Kasumi-1 (cell line): ENCODE measurements at regions not wholly inside any gene's neighbourhood (a gene's known extent, or its start where the extent isn't known, plus 50 kb on each side); places are given as distances from the start of the nearest gene placed in this dataset.
A peak's percentile ranks its signal among the peaks of the same experiment; 100 is the strongest.
"Not testable (repeated sequence)": the region's sequence is repeated elsewhere in the genome, so short reads cannot be mapped to it uniquely, and the experiment has no call there.

Experiments used
- DNase-seq, 2 experiments: peaks; one replicate each; lab custom pipeline; 2025; lab: John Stamatoyannopoulos, UW

GRCh38 chr11:41519696-41520095 lies 60.2 kb upstream of the LRRC4C start:
- DNase-seq, result no peak

- no peak for DNase-seq
These were observed 62.9 kb upstream of the LRRC4C start for GRCh38 chr11:41522391-41522790.

DNA sequence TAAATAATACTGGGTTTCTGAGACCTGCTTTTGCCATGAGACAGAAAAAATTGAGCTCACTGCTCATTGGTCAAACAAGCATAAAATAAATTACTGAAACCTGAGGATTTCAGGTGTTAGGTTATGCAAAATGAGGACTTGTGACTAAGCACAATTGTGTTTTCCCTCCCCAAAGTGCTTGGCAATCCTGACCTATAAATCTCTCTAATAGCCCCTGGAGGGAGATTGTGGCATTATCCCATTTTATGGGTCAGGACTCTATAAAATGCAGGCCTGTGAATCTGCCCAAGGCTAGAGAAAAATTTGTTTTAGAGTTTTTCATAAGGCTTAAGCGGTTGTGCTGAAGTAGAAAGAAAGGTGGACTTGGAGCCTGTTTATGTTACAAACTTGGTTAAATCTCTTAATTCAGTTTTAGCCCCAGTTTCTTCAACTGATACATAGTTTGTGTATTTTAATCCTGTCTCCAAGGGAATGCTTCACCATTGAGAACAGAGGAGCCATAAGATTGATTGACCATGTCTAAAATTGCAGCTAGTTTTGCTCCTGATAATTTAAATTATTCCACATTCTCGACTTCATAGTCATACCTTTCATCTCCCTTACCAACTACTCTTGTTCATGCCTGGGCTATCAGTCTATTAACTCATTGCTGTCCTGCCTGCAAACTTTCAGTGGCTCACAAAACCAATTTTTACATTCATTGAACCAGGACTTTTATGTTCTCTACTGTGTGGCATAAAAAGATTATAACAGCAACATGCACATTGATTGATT lies 63.6 kb upstream of the LRRC4C start:
- DNase-seq, result no peak

DNA sequence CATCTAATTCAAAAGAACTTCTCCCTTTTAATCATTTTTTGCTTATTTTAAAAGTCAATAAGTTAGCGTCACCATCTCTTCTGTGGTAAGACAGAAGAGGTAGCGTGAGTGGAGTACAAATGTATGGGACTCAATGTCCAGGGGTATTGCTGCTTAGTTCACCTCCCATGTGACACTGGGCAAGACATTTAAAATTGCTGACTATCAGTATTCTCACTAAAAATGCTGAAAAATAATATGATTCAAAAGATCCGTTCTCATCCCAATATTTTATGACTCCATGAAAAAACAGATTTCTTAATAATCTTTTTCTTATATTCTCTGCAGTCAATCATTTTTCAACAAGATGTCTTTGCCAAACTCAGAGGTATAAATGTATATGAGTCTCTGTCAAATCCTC lies 68.1 kb upstream of the LRRC4C start:
- no peak for DNase-seq

DNA sequence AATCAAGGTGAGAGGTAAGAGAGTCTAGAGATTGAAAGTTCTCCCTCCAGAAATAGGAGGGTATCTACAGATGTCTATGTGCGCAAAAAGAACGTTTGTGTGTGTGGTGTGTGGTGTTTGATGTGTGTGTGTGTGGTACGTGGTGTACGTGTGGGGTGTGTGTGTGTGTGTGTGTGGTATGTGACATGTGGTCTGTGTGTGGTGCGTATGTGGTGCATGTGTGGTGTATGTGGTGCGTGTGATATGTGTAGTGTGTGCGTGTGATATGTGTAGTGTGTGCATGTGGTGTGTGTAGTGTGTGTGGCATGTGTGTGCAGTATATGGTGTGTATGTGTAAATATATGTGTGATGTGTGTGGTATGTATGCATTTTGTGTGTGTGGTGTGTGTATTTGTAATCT lies 73.0 kb upstream of the LRRC4C start:
- DNase-seq, result no peak

- DNase-seq, result no peak
These were observed 74.3 kb upstream of the LRRC4C start for GRCh38 chr11:41533761-41534160.

DNA sequence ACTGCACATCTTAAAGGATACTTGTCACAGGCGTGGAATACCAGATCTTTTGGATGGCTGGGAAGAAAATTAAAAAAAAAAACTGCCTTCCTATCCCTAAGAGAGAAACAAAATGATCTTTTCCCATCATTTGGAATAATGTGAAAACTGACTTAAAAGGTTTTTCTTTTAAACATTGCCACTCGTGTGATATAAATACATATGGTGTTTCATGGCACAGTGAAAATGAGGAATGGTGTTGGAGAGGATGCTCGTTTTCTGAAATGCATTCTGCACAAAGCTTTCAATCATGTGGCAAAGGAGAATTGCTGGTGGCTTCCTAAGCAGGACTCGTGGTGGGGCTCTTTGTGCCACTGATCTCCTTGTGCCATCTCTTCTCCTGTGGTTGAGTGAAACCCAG lies 74.9 kb upstream of the LRRC4C start:
- no peak for DNase-seq

GRCh38 chr11:41534861-41535260 lies 75.4 kb upstream of the LRRC4C start:
- DNase-seq, result no peak

- no peak for DNase-seq
These were observed 76.6 kb upstream of the LRRC4C start for GRCh38 chr11:41536021-41536568.

- not testable (repeated sequence) for DNase-seq
These were observed 85.5 kb upstream of the LRRC4C start for GRCh38 chr11:41544902-41545301.

- no peak for DNase-seq
These were observed 119.1 kb upstream of the LRRC4C start for GRCh38 chr11:41578421-41579051.

DNA sequence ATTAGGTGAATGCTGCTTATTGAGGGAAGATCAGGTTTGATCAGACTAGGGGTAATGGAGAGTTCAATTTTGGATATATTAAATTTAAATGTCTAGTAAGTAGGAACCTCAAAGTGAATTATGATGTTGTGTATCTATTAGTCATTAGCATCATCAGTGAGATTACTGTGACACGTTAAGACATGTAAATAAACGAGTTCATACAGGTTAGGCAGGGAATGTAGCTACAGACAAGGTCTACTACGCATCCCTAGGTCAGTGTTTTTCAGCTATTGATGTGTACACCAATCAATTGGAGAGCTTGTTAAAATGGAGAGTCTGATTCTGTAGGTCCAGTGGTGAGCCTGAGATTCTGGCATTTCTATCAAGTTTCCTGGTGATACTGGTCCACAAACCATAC lies 120.1 kb upstream of the LRRC4C start:
- DNase-seq, result no peak

DNA sequence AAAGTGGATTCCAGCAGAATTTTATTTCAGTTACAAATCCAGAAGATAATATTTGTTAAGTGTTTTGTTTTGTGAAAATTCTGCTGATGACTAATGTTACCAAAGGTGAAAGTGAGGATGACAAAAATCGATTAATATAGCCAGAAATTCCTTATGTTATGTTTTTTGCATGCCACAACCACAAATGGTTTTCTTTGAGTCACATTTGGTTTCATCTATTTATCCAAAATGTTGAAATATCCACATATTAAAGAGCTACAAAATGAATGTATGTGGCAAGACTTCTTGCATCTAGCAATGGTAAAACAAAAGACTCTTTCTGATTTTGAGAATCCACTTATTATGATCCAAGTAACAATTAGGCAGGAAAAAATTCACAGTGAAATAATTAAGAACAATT lies 150.1 kb upstream of the LRRC4C start:
- no peak for DNase-seq

GRCh38 chr11:41612415-41612814 lies 153.0 kb upstream of the LRRC4C start:
- peak; percentile 18 to 49 for DNase-seq

DNA sequence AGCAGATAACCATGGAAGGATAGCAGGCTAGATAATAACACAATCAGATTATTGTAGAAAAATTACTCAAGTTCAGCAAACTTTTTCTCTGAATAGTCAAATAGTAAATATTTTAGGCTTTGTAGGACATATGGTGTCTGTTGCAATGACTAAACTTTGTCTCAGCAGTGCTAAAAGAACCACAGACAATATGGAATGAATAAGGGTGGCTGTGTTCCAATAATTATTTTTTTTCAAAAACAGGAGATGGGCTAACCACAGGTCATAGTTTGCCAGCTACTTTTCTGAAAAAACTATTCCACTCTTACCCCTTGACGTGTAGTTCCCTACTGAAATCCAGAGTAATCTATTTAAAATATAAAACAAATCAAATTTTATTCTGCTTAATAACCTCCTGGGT lies 153.9 kb upstream of the LRRC4C start:
- no peak for DNase-seq

GRCh38 chr11:41622707-41623359 lies 163.4 kb upstream of the LRRC4C start:
- no peak for DNase-seq

GRCh38 chr11:41659985-41660384 lies 200.5 kb upstream of the LRRC4C start:
- DNase-seq, result no peak

DNA sequence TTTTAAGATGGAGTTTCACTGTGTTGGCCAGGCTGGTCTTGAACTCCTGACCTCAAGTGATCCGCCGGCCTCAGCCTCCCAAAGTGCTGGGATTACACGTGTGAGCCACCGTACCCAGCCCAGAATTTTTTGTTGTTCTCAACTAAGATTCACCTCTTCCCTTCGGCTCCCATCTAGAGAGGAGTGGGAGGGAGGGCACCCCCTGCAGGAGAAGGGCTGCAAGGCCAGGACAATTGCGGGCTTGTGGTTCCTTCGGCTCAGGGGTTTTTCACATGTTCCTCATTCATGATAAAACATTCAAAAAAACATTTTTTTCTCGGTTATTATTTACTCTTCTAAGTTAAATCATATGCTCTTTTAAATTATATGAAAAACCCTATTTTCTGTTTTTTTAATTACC lies 201.1 kb upstream of the LRRC4C start:
- DNase-seq, result no peak

- DNase-seq, result no peak
These were observed 206.2 kb upstream of the LRRC4C start for GRCh38 chr11:41665441-41666360.

DNA sequence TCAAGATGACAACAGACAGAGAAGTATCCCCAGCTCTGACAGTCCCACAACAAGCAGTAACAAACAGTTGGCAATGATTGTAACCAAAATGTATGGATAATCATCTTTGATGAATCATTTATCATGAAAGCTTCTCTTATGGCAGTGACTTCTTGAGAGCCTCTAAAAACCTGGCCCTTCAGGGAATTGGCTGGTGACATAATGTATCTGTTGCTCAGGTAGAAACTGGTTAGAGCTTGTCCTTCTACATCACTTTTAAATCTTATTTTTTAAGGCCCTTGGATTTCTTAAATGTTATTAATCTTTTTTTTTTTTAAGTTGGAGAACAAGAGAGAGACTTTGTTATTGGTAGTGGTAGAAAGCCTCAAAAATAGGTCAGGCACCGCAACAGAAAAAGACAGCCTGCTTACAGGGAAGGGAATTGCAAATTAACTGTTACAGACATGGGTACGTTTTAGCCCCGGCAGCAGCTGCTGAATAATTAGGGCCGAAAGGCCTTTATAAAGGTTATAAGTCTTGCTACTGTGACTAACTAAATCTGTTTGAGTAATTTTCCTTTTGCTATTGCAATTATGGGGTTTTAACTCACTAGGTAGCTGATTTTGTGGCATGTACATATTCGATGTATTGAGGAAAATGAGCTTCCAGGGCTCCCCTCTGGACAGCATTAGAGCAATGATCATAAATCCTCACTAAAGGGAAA lies 207.7 kb upstream of the LRRC4C start:
- no peak for DNase-seq

DNA sequence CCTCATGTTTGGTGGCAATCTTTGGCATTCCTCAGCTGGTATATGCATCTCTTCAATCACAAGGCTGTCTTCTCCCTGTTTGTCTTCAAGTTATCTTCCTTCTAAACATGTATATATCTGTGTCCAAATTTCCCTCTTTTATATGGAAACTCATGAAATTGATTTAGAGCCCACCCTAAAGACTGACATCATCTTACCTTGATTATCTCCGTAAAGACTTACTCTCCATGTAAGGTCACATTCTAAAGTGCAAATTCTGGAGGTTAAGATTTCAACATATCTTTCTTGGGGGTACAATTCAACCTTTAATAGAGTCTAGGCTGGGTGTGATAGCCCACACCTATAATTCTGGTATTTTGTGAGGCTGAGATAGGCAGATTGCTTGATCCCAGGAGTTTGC lies 215.8 kb upstream of the LRRC4C start:
- no peak for DNase-seq
